ENCODE measurements at regions not wholly inside any gene's neighbourhood (a gene's known extent, or its start where the extent isn't known, plus 50 kb on each side); places are given as distances from the start of the nearest gene placed in this dataset.

DNA sequence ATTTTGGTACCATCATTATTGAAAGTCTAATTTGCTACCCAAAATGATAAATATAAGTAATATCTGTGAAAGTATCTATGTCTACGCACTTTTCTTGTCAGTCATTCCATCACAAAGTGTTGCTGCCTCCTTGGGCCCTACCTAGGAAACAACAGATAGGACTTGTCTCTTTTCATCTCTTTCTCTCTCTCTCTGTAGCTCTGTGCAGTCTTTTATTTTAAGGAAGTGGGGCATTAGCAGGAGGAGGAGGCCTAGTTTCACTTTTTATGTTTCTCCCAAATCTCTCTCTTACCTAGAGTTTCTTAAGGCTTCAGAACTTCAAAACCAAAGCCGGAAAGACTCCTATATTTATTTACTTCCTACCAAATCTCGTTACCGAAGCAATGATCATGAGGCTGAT is 354.8 kb upstream of the LUZP2 start:
- TF ChIP-seq, protein P1, sequence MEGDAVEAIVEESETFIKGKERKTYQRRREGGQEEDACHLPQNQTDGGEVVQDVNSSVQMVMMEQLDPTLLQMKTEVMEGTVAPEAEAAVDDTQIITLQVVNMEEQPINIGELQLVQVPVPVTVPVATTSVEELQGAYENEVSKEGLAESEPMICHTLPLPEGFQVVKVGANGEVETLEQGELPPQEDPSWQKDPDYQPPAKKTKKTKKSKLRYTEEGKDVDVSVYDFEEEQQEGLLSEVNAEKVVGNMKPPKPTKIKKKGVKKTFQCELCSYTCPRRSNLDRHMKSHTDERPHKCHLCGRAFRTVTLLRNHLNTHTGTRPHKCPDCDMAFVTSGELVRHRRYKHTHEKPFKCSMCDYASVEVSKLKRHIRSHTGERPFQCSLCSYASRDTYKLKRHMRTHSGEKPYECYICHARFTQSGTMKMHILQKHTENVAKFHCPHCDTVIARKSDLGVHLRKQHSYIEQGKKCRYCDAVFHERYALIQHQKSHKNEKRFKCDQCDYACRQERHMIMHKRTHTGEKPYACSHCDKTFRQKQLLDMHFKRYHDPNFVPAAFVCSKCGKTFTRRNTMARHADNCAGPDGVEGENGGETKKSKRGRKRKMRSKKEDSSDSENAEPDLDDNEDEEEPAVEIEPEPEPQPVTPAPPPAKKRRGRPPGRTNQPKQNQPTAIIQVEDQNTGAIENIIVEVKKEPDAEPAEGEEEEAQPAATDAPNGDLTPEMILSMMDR (conservative IDR thresholded peaks at IDR 0.05; ENCODE audit: low read depth, low read length) = no peak
- no peak for TF ChIP-seq EZH2 (IDR thresholded peaks at IDR 0.05; ENCODE audit: borderline replicate concordance, low read depth, low read length, poor library complexity, severe bottlenecking)
